ENCODE measurements at regions not wholly inside any gene's neighbourhood (a gene's known extent, or its start where the extent isn't known, plus 50 kb on each side); places are given as distances from the start of the nearest gene placed in this dataset.

DNA sequence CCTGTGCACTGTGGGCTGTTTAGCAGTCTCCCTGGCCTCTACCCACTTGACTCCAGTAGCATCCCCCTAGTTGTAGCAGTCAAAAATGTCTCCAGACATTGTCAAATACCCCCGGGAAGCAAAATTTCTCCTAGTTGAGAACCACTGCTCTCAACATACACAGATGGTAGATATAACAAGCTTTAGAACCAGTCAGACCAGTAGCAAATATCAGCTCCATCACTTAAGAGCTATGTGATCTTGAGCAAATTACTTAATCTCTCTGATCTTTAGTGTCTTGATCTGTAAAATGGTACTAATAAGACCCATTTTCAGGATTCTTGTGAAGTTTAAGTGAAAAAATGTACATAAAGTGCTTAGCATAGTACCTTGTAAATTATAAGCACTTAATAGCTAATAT lies 96.2 kb downstream of the DUSP6 start:
- no peak for DNase-seq (ENCODE audit: low spot score)

DNA sequence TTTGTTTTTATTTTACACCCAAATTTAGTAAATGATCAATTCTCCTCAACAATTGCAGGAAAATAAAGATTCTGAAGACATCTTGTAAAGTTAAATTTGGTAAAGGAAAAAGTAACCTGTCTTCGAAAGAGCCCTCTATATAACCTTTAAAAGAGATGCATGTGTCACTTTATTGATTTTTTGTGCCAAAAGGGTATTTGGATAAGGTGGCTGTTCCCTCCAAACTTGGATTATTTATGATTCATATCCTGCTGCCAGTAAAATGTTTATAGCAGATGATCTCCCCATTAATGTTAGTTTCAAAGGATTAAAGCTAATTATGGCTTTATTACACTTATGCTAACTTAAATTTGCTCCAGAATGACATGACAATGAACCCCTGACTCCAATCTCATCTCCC lies 98.8 kb downstream of the DUSP6 start:
- DNase-seq (ENCODE audit: low spot score): no peak

DNA sequence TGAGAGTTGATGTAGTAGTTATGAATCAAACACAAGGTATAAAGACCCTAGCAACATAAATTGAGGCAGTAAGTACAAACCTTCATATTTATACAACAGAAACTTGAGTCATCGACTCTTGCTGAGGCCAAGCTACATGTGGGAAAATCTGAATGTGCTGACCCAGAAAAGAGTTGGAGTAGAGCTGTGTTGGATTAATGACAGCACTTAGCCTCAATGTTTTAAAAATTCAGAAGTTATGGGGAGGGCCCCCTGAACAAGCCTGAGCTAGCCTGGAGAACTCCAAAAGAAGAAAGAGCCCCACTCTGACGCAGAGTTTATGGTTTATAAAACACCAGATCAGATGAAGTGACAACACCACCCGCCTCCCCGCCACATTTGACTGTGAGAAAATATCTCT lies 100.0 kb downstream of the DUSP6 start:
- no peak for DNase-seq (ENCODE audit: low spot score)

DNA sequence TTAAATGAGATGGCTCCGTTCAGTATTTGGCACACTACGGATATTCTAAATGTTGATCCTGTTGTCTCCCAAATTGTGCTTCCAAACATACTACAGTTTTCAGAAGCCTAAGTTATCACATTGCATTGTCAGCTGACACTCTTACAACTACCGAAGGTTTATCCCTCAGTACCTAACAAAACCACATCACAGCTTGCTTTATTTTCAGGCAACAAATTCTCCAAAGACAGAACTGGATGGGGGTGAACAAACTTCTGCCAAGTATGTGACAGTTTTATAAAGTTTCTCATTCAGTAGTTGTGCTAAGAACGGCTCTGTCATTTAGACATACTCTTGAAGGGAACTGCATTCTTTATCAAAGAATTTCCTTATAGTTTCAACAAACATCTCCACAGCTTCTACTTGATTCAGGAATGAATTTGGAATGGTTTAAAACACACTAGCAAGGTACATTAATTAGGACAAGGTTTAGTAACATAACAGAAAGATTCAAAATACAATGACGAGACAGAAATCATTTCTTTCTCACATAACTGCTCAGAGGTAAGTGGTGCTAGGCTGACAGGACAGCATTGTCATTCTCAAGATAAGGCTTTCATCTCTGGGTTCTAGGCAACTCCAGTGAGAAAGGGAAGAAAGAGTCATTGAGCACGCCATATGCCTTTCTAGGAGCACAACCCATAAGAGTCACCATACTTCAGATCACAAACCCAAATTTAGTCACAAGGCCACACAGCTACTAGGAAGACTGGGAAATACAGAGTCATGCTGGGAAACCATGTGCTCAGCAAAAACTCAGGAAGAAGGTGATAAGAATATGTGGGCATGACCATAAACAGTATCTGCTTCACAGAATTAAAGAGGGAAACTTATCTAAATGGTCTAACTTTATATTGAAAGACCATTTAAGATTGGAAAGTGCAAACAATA lies 100.7 kb downstream of the DUSP6 start:
- DNase-seq (ENCODE audit: low spot score): no peak

DNA sequence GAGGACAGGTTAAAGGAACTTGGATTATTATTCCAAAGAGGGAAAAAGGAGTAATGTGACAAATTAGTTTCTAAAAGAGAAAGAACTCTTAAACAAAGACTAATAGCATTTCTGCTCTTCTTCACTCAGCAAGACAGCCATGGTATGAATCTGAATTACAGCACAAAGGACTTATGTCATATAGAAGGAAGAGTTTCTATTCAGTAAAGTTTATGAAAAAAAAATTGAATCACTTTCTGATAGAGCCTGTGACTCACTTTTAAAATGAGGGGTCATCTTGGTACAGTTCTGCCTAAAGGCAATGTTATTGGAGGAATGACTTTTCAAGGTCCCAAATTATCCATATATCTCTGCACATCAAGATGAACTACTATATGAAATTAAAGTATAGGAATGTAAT lies 101.7 kb downstream of the DUSP6 start:
- DNase-seq (ENCODE audit: low spot score): no peak

DNA sequence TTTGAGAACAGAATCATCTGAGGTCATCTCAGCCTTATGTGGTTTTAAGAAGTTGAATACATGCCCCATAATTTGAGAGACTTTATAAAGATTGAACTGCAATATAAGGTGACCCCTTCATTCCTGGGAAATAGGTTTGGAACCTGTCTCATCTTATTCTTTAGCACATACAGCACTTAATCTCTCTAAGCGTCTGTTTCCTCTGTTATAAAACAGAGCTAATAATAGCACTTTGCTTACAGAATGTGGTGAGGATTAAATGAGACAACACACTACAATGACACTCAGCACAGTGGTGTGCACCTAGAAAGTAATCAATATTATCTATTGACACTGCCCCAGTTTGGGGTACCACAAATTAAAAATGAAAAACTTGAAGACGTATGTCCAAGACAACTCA lies 102.1 kb downstream of the DUSP6 start:
- DNase-seq (ENCODE audit: low spot score): no peak

DNA sequence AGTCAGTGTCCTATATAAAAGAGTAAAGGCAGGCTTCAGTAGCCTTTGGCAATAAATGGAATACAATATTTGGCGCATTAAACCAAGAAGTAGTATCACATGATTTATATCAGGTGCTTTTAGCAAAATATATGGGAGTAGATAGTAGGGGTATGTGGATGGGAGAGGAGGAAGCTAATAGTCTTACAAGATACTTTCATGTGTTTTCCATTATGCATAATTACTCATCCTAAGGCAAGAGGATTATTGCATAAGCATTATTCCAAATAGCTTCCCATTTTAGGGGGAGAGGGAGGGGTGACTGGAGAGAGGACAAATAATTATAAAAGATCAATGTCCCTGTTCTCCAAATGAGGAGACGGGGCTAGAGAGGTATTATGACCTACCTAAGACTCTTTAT lies 104.3 kb downstream of the DUSP6 start:
- no peak for DNase-seq (ENCODE audit: low spot score)

DNA sequence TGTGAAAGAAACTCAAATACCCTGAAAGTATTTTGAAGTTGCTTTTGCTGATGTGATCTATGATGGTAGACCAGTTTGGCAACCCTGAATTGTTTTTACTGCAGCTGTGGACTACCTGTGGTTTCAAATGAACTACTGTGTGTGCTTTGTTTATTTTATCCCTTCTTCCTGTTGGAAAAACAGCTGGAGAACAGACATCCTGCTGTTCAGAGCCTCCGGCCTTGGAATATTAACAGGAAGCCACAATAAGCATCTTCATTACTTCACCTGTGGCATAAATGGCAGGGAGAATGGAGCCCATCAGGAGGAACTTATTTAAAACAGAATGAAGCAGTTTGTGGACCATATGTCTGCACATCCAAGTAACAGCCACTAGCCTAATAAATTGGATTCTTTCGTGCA lies 104.8 kb downstream of the DUSP6 start:
- DNase-seq (ENCODE audit: low spot score): no peak

DNA sequence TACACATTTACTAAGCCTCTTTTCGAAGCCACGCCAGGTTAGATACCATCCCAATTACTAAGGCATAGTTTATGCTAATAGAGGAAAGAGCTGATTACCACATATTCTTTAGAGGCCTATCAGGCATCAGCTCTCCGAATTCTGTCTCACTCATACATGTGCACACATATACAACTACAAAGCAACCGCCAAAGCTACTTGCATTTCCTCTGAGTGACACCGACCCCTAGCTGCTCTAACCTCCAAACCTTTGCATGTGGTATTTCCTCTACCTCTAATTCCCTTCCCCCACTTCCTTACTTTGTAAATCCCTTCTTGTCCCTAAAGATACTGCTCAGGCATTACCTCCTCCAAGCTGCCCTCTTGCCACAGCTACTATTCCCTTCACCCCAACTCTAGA lies 107.2 kb downstream of the DUSP6 start:
- no peak for DNase-seq (ENCODE audit: low spot score)

DNA sequence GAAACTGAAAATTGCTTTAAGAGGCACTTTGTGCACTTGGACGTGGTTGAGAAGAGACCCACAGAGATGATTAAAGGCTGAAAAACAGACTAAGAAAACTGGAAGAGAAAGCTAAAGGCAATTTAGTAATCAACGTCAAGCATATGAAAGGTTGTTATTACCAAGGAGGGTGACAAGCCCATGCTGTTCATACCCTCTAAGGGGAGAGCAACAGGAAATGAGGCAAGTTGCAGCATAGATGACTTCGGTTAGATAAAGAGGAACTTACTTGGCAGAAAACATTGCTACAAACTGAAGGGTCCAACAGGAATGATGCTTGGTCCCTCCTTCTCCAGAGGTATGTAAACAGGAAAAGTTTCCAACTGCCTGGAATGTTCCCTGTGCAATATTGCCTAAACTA lies 107.8 kb downstream of the DUSP6 start:
- no peak for DNase-seq (ENCODE audit: low spot score)

DNA sequence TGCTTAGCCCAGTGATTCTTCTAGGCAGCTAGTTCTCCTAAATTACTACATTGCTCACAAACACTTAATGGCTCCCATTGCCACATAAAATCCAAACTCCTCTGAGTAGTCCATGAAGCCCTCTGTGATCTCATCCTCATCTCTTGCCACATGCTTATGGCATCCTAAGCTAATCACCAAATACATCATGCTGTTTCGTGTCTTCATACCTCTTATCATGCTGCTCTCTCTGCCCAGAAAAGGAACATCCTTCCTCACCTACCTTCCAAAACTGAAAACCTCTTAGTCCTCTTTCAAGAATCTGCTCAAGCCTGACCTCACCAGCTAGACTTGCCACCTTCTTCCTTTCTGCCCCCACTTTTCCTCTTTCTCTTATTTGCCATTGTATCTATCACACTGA lies 108.5 kb downstream of the DUSP6 start:
- DNase-seq (ENCODE audit: low spot score): no peak

DNA sequence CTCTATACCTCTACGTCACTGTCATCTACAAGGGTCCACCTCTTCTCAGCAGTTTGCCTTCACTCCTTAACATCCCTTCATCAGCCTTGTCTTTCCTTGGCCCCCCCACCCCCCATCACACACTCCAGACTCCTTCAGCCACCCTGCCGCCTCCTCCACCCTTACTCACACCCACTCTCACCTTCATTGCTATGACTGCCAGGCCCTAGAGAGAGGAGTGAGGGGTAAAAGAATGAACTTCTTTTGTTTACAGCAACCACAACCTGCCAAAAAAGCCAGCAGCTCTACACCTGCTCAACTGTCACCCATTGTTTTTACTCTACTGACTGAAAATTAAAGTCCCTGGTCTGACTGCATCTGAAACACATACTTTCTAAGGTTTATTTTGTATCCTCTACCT lies 112.8 kb downstream of the DUSP6 start:
- DNase-seq (ENCODE audit: low spot score): no peak

DNA sequence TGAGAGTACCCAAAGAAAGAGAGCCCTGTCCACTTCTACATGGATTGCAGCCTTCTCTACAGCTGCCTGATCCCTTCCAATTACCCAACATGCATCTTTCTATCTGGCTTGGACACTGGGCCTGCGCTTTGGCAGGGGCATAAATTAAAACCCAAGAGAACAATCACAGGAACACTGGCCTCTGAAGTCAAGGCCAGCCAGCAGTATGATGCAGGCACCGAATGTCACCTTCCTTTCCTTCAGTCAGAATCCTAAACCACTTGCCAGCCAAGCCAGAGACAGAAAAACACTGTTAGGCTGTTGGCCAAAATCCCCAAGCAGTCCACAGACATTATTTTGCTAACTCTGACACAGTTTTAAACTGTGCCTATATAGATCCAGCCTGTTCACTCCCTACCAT lies 113.7 kb downstream of the DUSP6 start:
- no peak for DNase-seq (ENCODE audit: low spot score)

DNA sequence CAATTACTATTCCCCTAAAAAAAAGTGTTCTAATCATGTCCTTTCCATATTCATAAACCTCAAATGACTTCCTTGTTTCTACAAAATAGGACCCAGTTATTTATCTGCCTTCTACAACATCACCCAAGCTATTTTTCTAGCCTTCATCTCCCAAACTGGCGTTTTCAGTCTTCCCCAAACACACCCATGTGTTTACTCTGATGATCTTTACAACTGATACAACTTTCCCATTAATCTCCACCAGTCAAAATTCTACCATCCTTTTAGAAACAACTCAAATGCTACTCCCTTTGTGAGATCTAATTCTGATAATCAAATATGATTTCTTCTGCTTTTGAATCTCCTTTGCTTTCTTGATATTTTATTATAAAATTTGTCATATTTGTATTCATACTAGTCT lies 114.5 kb downstream of the DUSP6 start:
- DNase-seq (ENCODE audit: low spot score): no peak

DNA sequence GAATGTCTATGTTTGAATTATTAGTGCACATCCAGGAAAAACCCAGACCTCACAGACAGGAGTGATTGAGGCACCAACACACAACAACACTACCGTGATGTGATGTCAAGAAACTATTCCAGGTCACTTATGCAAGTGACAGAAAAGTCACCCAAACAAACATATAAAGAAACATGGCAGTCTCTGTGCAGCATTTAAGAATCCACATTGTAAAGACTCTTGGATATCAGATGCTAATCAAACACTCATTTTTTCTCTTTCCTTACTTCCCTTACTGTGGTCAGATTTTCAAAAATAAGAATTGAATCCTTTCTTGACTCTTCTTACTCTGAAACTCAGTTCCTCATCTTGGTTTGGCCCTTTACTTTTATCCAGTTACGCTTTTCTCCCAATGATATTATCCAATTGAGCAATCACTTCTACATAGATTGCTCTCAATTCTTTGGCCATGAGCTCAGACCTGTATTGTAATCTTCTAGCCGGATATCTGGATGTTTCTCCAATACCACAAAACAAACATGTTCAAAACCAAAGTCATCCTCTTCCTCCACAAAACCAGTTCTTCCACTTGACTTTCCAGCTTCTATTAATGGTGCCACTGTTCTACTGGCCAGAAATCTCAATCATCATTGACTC lies 115.4 kb downstream of the DUSP6 start:
- DNase-seq (ENCODE audit: low spot score): no peak

DNA sequence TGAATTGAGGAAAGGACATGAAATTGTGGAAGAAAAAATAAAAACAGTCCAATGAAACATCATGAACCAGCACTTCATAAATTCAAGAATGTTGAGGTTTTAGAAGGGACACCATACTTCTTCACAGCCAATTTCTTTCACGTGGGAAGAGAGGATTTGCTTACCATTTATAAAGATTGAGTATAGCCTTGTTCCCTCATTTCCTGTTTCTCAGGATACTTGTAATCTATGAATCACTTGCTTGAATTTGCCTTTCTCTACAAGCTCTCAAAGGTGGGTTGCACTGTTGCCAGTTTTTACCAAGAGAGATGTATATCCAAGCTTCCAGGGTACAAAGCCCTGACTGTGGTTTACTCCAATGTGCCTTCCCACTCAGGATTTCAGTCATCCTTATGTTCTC lies 116.1 kb downstream of the DUSP6 start:
- no peak for DNase-seq (ENCODE audit: low spot score)

DNA sequence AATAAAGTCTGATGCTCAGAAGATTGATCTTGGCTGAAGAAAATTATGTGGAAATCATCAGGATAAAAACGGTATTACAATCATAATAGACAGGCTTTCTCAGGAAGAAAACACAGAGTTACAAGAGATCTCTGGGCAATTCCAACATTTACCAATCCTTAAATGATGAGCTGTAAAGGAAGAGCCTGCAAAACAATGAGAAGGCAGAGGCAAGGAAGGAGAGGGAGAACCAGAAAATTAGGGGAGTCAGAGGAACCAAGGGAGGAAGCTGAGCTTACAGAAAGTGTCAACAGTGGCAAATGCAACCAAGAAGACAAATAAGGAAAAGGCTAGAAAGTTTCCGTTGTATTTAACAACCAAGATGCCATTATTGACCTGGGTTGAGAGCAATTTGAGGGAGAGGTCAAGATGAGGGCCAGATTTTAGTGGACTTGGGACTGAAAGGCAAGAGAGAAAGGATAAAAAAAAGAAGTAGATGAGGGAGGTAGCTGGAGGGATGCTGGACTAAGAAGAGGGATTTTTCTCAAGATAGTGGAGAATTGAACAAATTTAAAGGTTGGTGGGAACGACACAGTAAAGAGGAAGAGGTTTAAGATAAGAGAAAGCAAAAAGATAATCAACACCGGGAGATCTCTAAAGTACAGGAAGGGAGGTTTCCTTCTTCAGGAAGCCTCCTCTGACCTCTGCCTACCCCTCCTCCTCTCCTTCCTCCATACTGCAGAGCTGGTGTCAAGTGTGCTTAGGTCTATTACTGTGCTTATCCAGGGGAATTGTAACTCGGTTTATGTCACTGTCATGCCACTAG lies 116.9 kb downstream of the DUSP6 start:
- DNase-seq (ENCODE audit: low spot score): no peak

DNA sequence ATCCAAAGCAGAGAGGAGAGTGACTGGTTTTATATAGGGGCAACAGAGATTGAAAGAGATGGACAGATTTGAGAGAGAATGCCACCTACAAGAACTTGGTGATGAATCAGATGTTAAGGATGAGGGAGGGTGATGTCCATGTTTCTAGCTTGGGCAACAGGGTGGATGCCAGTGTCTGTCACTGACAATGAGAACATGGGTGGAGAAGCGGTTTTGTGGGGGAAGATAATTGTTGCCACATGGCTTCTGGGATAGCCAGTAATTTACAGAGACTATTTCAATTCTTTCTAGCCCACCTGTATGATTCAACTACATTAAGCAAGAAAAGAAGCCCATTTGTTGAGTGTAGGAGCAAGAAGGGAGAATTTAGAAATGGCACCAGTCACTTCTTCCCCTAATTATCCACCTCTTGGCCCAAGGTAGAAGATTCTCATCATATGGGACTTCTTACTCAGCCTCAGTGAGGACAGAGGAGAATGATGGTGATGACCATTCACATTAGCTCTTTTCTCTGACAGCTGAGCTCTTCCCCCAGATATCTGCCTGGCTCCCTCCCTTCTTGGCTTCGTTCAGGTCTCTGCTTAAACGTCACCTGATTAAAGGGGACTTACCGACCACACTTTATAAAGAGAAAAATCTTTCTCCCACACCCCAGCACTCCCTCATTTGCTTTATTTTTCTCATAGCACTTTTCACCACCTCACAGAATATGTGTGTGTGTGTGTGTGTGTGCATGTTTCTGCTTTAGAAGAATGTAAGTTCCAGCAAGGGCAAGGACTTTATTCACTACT lies 117.8 kb downstream of the DUSP6 start:
- no peak for DNase-seq (ENCODE audit: low spot score)

DNA sequence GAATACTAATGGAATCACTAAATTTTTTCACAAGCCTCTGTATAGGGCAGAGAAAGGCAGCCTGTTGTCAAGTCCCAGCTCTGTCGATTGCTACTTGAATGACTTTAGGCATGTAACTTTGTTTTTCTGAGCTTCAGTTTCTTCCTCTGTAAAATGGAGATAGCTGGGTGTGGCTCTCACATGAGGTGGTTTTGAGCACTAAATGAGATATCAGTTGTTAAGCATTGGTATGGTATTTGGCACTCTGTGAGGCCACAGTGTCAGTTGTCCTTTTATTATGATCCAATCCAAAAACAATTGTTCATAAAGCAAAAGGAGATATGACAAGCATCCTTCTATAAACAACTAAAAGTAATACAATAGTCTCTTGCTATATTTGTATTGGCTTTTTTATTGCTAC lies 120.6 kb downstream of the DUSP6 start:
- no peak for DNase-seq (ENCODE audit: low spot score)

DNA sequence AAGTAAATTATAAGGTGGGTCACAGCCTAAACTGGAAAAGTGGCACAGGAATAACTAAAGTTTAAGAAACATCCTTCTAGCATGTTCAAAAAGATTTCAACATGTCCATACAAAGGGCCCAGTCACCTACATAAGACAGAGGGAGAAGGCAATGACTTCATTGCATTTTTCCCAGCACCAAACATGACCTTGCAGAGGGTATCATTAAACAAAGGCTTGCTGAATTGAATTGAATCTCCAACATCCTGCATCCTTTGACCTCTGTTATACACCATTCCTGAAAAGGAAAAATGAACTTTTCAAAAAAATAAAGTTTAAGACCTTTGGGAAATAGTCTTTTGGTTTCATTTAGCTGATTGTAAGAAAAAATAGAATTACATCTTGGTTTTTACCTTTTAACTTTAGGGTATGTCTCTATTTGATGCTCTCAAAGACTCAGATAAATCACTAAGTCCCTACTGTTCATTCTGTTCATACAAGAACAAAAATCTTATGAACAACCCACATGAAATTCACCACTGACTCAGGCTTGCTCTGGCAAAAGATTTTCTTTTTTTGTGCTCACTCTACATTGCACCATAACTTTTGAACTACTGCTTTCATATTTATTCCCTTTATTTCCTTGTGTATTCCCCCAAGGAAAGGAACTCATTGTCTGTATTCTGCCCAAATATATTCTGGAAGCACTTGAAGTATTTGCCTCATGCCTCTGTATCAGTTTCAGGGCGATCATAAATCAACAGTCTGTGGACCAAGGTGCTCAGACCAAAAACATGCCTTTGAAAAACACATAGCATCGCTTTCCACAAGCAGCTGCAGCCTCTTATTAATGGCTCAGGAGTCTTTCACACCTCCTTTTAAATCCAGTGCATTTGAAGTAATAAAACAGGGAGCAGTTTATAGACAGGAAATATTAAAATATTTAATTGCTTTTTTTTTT lies 121.7 kb downstream of the DUSP6 start:
- no peak for DNase-seq (ENCODE audit: low spot score)

DNA sequence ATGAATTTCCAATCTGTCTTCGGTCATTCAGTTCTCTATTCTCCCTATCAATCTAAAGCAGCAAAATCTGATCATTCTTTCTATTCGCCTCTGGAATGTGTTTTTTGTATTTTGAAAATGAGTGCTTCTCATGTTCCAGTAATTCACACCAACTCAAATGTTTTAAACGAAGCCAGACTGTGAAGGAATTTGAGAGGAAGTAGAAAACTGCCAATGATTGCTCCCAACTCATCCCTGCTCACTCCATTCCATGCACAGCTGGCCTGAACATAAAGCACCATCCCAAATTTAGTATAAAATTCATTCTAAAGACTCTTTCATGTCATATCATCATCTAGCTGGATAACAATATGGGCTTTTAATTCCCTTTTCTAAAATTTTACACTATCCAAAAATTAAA lies 123.8 kb downstream of the DUSP6 start:
- no peak for DNase-seq (ENCODE audit: low spot score)

All from hepatic stellate cell (primary cell).